SK-N-SH (cell line): ENCODE measurements at regions not wholly inside any gene's neighbourhood (a gene's known extent, or its start where the extent isn't known, plus 50 kb on each side); places are given as distances from the start of the nearest gene placed in this dataset.

Experiments used
- CHD2 ChIP-seq: fragments of 150-350 bp; IDR thresholded peaks from 2 replicates; pipeline ENCODE4 v1.6.1; 2018; ENCODE audit warnings: low read length; ENCODE audit not compliant: partially characterized antibody
- CTCF ChIP-seq: fragments of 200-600 bp; sonication (generic); IDR thresholded peaks from 2 replicates; pipeline ENCODE4 v1.6.1; 2017; ENCODE audit warnings: antibody characterized with exemption, mild to moderate bottlenecking, moderate library complexity
- EP300 ChIP-seq, 2 experiments: IDR thresholded peaks; 2 replicates each; pipeline versions ENCODE4 v1.4.0 to v1.6.1; 2012; ENCODE audit warnings: borderline replicate concordance in 1 of 2, low read depth in 1 of 2, low read length in 1 of 2
- EZH2phosphoT487 ChIP-seq: fragments of 200-600 bp; sonication (generic); IDR thresholded peaks from 2 replicates; pipeline ENCODE4 v1.6.1; 2017; ENCODE audit warnings: low read depth, mixed run types, mild to moderate bottlenecking, antibody characterized with exemption, moderate library complexity, borderline replicate concordance
- GATA2 ChIP-seq: sonication (generic); formaldehyde crosslinking; IDR thresholded peaks from 2 replicates; pipeline ENCODE4 v1.5.0; 2020; ENCODE audit warnings: mild to moderate bottlenecking, missing genetic modification reagents
- NFIC ChIP-seq: IDR thresholded peaks from 2 replicates; pipeline ENCODE4 v1.4.0; 2012; ENCODE audit warnings: borderline replicate concordance
- REST ChIP-seq: IDR thresholded peaks from 2 replicates; pipeline ENCODE4 v1.6.1; 2012; ENCODE audit warnings: mild to moderate bottlenecking, low read depth, low read length, moderate library complexity
- TCF12 ChIP-seq: IDR thresholded peaks from 2 replicates; pipeline ENCODE4 v1.4.0; 2012
- USF1 ChIP-seq: IDR thresholded peaks from 2 replicates; pipeline ENCODE4 v1.4.0; 2012; ENCODE audit warnings: low read depth, borderline replicate concordance
- USF2 ChIP-seq: fragments of 150-350 bp; IDR thresholded peaks from 2 replicates; pipeline ENCODE4 v1.6.1; 2017; ENCODE audit warnings: antibody characterized with exemption, low read length, low read depth, borderline replicate concordance
- YY1 ChIP-seq: IDR thresholded peaks from 2 replicates; pipeline ENCODE4 v1.4.0; 2012; ENCODE audit warnings: low read depth, mild to moderate bottlenecking
- ZBTB33 ChIP-seq: IDR thresholded peaks from 2 replicates; pipeline ENCODE4 v1.4.0; 2012; ENCODE audit warnings: low read depth, borderline replicate concordance

GRCh38 chr10:2043379-2043778 lies 306.1 kb upstream of the ADARB2 start:
- TF ChIP-seq ZBTB33 (no peak), NFIC (no peak), CTCF (no peak), TCF12 (no peak), USF2 (no peak), CHD2 (no peak), REST (no peak), EZH2phosphoT487 (no peak), GATA2 (CRISPR knock-in tag) (no peak), EP300 (IDR thresholded peaks at IDR 0.05; ENCODE audit: borderline replicate concordance in 1 of 2, low read depth in 1 of 2, low read length in 1 of 2) (no peak), USF1 (no peak), YY1 (no peak)
